ENCODE measurements at regions not wholly inside any gene's neighbourhood (a gene's known extent, or its start where the extent isn't known, plus 50 kb on each side); places are given as distances from the start of the nearest gene placed in this dataset.

GRCh38 chr6:16921399-16922110, 160.3 kb upstream of the ATXN1 start:
- Histone ChIP-seq H3K36me3 (ENCODE audit: insufficient read depth, low read length) (no peaks in the 10 kb centered on the region), H3K27me3 (ENCODE audit: insufficient read depth, low read depth, low read length) (no peaks in the 10 kb centered on the region), H3F3A (ENCODE audit: insufficient read depth, low read length, poor library complexity, severe bottlenecking) (no peaks in the 10 kb centered on the region), H4K20me1 (ENCODE audit: insufficient read depth) (no peaks in the 10 kb centered on the region), H3K9ac (ENCODE audit: low read length) (no peak overlapping the region), H3K4me3 (ENCODE audit: low read length) (no peak overlapping the region), H2AFZ (ENCODE audit: low read depth, low read length) (no peak overlapping the region), H3K9me2 (ENCODE audit: insufficient read depth, low read length) (no peaks in the 10 kb centered on the region), H3K27ac (ENCODE audit: low read length) (no peak overlapping the region), H3K4me2 (ENCODE audit: low read length) (no peak overlapping the region), H3K79me2 (replicated peaks; ENCODE audit: insufficient read depth, low read length) (no peaks in the 10 kb centered on the region), H3K9me3 (ENCODE audit: low read length) (no peaks in the 10 kb centered on the region)
- TF ChIP-seq CTCF (IDR thresholded peaks at IDR 0.05; ENCODE audit: poor library complexity, severe bottlenecking) (no peak), REST (IDR thresholded peaks at IDR 0.05; ENCODE audit: borderline replicate concordance) (no peak), SMC3 (conservative IDR thresholded peaks at IDR 0.05; ENCODE audit: poor library complexity) (no peak), TAF1 (IDR thresholded peaks at IDR 0.05; ENCODE audit: low read depth) (no peak), RAD21 (conservative IDR thresholded peaks at IDR 0.05) (no peak), MXI1 (conservative IDR thresholded peaks at IDR 0.05; ENCODE audit: poor library complexity, severe bottlenecking) (no peak), POLR2AphosphoS5 (IDR thresholded peaks at IDR 0.05) (no peak), EZH2 (IDR thresholded peaks at IDR 0.05; ENCODE audit: borderline replicate concordance, insufficient read depth, low read length, poor library complexity, severe bottlenecking) (no peak), EP300 (conservative IDR thresholded peaks at IDR 0.05; ENCODE audit: poor library complexity, severe bottlenecking) (no peak)

GRCh38 chr6:16918586-16918985, 157.3 kb upstream of the ATXN1 start:
- Histone ChIP-seq H3K79me2 (replicated peaks; ENCODE audit: insufficient read depth, low read length) (no peaks in the 10 kb centered on the region), H3K27ac (ENCODE audit: low read length) (no peak overlapping the region), H3K9ac (ENCODE audit: low read length) (no peak overlapping the region), H3K4me2 (ENCODE audit: low read length) (no peak overlapping the region), H2AFZ (ENCODE audit: low read depth, low read length) (no peak overlapping the region), H3F3A (ENCODE audit: insufficient read depth, low read length, poor library complexity, severe bottlenecking) (no peaks in the 10 kb centered on the region), H4K20me1 (ENCODE audit: insufficient read depth) (no peaks in the 10 kb centered on the region), H3K9me3 (ENCODE audit: low read length) (peaks cover 3% of the 10 kb centered on the region), H3K9me2 (ENCODE audit: insufficient read depth, low read length) (no peaks in the 10 kb centered on the region), H3K36me3 (ENCODE audit: insufficient read depth, low read length) (no peaks in the 10 kb centered on the region), H3K4me3 (ENCODE audit: low read length) (no peak overlapping the region), H3K27me3 (ENCODE audit: insufficient read depth, low read depth, low read length) (no peaks in the 10 kb centered on the region)
- TF ChIP-seq TAF1 (IDR thresholded peaks at IDR 0.05; ENCODE audit: low read depth): no peak
- no peak for TF ChIP-seq CTCF (IDR thresholded peaks at IDR 0.05; ENCODE audit: poor library complexity, severe bottlenecking)
- no peak for TF ChIP-seq EZH2 (IDR thresholded peaks at IDR 0.05; ENCODE audit: borderline replicate concordance, insufficient read depth, low read length, poor library complexity, severe bottlenecking)
- TF ChIP-seq POLR2AphosphoS5 (IDR thresholded peaks at IDR 0.05): no peak
- no peak for TF ChIP-seq MXI1 (conservative IDR thresholded peaks at IDR 0.05; ENCODE audit: poor library complexity, severe bottlenecking)
